PC-9 (cell line): ENCODE measurements at regions not wholly inside any gene's neighbourhood (a gene's known extent, or its start where the extent isn't known, plus 50 kb on each side); places are given as distances from the start of the nearest gene placed in this dataset.

ENCODE experiments used
- CTCF ChIP-seq: fragments of 200-600 bp; sonication (generic); conservative IDR thresholded peaks from 2 replicates; pipeline ENCODE4 v1.6.1; 2017; ENCODE audit warnings: mixed run types, antibody characterized with exemption, mild to moderate bottlenecking, moderate library complexity
- EZH2 ChIP-seq: fragments of 200-600 bp; sonication (generic); IDR thresholded peaks from 2 replicates; pipeline ENCODE4 v1.8.0; 2017; ENCODE audit warnings: antibody characterized with exemption, low read depth

GRCh38 chr1:217240656-217241055 is 390.2 kb downstream of the GPATCH2 start:
- TF ChIP-seq CTCF, result no peak
- no peak for TF ChIP-seq EZH2
